HFF-Myc (cell line): ENCODE measurements at regions not wholly inside any gene's neighbourhood (a gene's known extent, or its start where the extent isn't known, plus 50 kb on each side); places are given as distances from the start of the nearest gene placed in this dataset.
"Not testable (repeated sequence)": the region's sequence is repeated elsewhere in the genome, so short reads cannot be mapped to it uniquely, and the experiment has no call there.

Source experiments
- DNase-seq: peaks from one replicate; pipeline ENCODE4 v3.0.0-alpha.2; 2011; ENCODE audit warnings: low read depth; ENCODE audit errors: extremely low read depth
- H3K4me3 ChIP-seq: replicated peaks from 2 replicates; pipeline ENCODE4 v1.5.1; 2011; ENCODE audit warnings: low read depth, mild to moderate bottlenecking, control low read depth, low read length
- TF ChIP-seq, protein P1 (sequence below): IDR thresholded peaks from 2 replicates; pipeline ENCODE4 v1.5.1; 2012; ENCODE audit warnings: mild to moderate bottlenecking, low read depth, low read length, control low read depth; ENCODE audit errors: missing control alignments

GRCh38 chr21:19034560-19034959 lies 631.0 kb upstream of the TMPRSS15 start:
- no peak for DNase-seq
- TF ChIP-seq, protein P1, sequence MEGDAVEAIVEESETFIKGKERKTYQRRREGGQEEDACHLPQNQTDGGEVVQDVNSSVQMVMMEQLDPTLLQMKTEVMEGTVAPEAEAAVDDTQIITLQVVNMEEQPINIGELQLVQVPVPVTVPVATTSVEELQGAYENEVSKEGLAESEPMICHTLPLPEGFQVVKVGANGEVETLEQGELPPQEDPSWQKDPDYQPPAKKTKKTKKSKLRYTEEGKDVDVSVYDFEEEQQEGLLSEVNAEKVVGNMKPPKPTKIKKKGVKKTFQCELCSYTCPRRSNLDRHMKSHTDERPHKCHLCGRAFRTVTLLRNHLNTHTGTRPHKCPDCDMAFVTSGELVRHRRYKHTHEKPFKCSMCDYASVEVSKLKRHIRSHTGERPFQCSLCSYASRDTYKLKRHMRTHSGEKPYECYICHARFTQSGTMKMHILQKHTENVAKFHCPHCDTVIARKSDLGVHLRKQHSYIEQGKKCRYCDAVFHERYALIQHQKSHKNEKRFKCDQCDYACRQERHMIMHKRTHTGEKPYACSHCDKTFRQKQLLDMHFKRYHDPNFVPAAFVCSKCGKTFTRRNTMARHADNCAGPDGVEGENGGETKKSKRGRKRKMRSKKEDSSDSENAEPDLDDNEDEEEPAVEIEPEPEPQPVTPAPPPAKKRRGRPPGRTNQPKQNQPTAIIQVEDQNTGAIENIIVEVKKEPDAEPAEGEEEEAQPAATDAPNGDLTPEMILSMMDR: no peak
- H3K4me3 ChIP-seq: no peak overlapping the region

GRCh38 chr21:19045876-19046275 lies 642.3 kb upstream of the TMPRSS15 start:
- H3K4me3 ChIP-seq: no peak overlapping the region
- no peak for DNase-seq
- TF ChIP-seq, protein P1: no peak

- H3K4me3 ChIP-seq: no peak overlapping the region
- DNase-seq: no peak
- TF ChIP-seq, protein P1: no peak
Observed at GRCh38 chr21:19048098-19048672, 644.6 kb upstream of the TMPRSS15 start.

DNA sequence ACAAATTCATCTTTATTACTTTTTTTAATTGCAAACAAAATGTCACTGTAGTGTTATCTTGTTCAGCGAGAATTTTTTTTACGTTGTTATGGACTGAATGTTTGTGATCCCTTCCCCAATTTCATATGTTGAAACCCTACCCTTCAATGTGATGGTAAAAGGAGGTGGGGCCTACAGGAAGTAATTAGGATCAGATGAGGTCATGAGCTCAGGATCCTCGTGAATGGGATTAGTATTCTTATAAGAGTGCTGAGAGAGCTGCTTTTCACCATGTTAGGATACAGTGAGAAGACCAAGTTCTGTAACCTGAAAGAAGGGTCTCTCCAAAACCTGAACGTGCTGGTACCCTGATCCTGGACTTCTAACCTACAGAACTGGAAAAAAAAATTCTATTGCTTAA lies 646.0 kb upstream of the TMPRSS15 start:
- TF ChIP-seq, protein P1: no peak
- DNase-seq: no peak
- H3K4me3 ChIP-seq: no peak overlapping the region

- H3K4me3 ChIP-seq: no peak overlapping the region
- TF ChIP-seq, protein P1: no peak
- DNase-seq: no peak
Observed at GRCh38 chr21:19065164-19065563, 661.6 kb upstream of the TMPRSS15 start.

DNA sequence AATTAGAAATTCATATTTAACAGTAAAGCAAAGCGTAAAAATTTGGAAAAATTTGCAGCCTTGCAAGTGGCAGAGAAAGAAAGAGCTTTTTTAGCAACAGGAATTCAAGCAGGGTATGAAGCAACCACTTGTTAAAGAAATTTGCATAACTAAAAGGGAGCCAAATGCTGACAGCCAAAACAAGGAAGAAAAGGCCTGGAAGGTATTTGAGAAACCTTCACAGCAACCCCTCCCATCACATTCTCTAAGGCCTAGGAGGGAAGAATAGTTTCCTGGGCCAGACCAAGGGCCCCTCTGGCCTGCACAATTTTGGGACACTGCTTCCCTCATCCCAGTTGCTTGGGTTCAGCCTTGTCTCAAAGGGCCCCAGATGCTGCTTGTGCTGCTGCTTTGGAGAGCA lies 672.4 kb upstream of the TMPRSS15 start:
- DNase-seq: no peak
- H3K4me3 ChIP-seq: no peak overlapping the region
- TF ChIP-seq, protein P1: no peak

- no peak for DNase-seq
- TF ChIP-seq, protein P1: no peak
- no peak overlapping the region for H3K4me3 ChIP-seq
Observed at GRCh38 chr21:19109694-19110093, 706.1 kb upstream of the TMPRSS15 start.

DNA sequence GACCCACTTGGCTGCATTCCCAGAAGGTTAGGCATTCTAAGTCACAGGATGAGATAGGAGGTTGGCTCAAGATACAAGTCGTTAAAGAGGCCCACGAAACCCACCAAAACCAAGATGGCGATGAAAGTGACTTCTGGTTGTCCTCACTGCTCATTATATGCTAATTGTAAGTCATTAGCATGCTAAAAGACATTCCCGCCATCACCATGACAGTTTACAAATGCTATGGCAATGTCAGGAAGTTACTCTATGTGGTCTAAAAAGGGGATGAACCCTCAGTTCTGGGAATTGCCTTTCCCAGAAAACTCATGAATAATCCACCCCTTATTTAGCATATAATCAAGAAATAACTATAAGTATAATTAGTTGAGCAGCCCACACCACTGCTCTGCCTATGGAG lies 715.7 kb upstream of the TMPRSS15 start:
- H3K4me3 ChIP-seq, DNase-seq: not testable (repeated sequence)
